AG04449 (cell line): ENCODE measurements at regions not wholly inside any gene's neighbourhood (a gene's known extent, or its start where the extent isn't known, plus 50 kb on each side); places are given as distances from the start of the nearest gene placed in this dataset.

Source experiments
- CTCF ChIA-PET: fragments of 350-600 bp; formaldehyde crosslinking; extraction: SDS; loops from one replicate; lab custom pipeline; 2021; ENCODE audit warnings: antibody characterized with exemption; lab: Yijun Ruan, JAX
- POLR2A ChIA-PET: fragments of 400-600, 350-600 bp; formaldehyde crosslinking; extraction: SDS; loops from one replicate; lab custom pipeline; 2020; ENCODE audit warnings: antibody characterized with exemption, inconsistent platforms; lab: Yijun Ruan, JAX
- DNase-seq: peaks from one replicate; pipeline ENCODE4 v3.0.0-alpha.2; 2010; ENCODE audit warnings: low read depth, low spot score
- H3K4me3 ChIP-seq: 2 replicates; pipeline ENCODE4 v1.5.1; 2011; ENCODE audit warnings: low read depth, mild to moderate bottlenecking, control low read depth, low read length
- TF ChIP-seq, protein P1 (sequence below): IDR thresholded peaks from one replicate; pipeline ENCODE4 v1.5.1; 2011; ENCODE audit warnings: mild to moderate bottlenecking, moderate library complexity, low read length, control low read depth, inconsistent platforms; ENCODE audit not compliant: insufficient read depth; ENCODE audit errors: missing control alignments

DNA sequence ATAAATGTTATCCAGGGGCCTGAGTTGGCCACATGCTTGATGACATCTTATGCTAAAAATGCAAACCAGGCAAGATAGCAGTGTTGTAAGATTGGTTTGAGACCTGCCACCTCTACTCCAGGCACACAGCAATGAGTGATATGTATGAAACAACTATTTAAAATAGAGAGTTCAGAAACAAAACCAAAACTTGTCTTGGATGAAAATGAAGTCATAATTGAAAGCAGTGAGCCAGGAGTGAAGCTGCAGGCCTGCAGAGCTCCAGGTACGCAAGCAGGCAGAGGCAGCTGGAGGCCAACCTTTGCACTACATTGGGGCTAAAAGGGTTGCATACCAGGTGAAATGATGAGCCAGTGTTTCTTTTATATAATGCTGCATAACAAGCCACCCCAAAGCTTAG lies 89.2 kb upstream of the SPATS2L start:
- TF ChIP-seq, protein P1, sequence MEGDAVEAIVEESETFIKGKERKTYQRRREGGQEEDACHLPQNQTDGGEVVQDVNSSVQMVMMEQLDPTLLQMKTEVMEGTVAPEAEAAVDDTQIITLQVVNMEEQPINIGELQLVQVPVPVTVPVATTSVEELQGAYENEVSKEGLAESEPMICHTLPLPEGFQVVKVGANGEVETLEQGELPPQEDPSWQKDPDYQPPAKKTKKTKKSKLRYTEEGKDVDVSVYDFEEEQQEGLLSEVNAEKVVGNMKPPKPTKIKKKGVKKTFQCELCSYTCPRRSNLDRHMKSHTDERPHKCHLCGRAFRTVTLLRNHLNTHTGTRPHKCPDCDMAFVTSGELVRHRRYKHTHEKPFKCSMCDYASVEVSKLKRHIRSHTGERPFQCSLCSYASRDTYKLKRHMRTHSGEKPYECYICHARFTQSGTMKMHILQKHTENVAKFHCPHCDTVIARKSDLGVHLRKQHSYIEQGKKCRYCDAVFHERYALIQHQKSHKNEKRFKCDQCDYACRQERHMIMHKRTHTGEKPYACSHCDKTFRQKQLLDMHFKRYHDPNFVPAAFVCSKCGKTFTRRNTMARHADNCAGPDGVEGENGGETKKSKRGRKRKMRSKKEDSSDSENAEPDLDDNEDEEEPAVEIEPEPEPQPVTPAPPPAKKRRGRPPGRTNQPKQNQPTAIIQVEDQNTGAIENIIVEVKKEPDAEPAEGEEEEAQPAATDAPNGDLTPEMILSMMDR: no peak
- ChIA-PET CTCF (interaction anchor here (2.1 kb wide), 1 partner anchor 238 kb away, joined by 7 read pairs; no protein-coding TSS in a partner anchor), POLR2A (no interaction called here)
- no peak overlapping the region for H3K4me3 ChIP-seq
- DNase-seq: no peak

DNA sequence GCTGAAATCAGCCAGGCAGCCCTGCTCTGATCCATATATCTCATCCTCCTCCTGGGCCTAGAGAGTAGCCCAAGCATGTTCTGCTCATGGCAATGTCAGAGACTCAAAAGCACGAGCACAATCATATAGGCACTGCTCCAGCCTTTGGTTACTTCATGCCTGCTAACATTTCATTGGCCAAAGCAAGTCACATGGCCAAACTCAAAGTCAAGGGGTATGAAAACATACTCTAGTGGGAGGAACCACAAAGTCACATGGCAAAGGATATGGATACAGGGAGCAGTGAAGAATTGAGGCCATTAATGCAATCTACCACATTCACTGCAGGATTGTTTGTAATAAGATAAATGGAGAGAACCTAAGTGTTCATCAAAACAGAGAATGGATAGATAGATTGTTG lies 87.8 kb upstream of the SPATS2L start:
- CTCF ChIA-PET: no interaction called here
- H3K4me3 ChIP-seq: no peak overlapping the region
- TF ChIP-seq, protein P1: no peak
- POLR2A ChIA-PET: no interaction called here
- no peak for DNase-seq

DNA sequence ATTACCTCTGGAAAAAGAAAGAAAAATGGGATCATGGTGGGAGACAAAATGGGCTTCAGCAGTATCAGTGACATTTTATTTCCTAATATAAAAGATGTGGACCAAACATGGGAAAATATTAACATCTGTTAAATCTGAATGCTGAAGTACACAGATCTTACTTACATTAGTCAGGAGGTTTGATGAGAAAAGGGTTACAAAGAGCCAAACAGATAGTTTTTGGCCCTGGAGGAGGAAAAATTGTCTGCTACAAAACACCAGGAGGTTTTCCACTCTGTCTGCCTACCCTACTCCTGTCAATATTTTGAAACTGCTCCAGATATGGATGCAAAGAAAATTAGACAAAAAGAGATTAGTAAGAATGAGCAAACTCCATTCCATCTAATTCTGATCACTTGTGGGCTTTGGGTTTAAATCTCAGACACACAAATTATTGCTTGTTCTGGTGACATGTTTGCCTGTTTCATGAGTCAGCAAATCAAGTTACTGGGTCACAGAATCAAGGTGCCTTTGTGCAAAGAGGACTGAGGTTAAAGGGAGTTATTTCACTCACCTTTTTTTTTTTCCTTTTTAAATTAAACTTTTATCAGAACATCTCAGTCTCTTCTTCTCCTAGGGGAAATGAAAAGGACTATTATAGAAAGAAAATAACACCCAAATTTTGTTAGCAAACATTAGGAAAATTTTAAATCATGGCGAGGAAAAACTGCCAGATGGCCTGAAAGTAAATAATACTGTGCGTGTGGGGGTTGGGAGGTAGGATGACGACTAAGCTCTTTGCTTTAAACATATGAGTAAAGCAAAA lies 87.0 kb upstream of the SPATS2L start:
- TF ChIP-seq, protein P1: no peak
- no peak overlapping the region for H3K4me3 ChIP-seq
- DNase-seq: no peak
- CTCF ChIA-PET: interaction anchor here (0.9 kb wide), 1 partner anchor 234 kb away, joined by 5 read pairs; no protein-coding TSS in a partner anchor
- POLR2A ChIA-PET: no interaction called here

DNA sequence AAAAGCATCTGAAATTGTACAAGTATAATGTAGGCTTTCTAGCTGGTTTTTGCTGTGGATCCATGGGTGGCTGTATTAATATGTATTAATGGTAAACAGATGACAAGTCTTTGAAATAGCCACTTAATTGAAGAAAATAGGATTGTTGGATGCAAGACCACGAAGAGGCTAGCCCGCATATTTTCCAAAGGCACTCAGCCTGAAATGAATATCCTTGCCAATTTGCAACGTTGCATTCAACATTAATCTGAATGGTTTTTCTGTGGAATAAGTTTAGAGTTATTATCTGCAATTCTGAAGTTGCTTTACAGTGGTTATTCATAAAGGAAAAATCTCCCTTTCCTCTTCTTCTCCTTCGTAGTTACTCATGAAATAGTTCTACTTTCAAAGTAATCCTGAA lies 86.2 kb upstream of the SPATS2L start:
- ChIA-PET CTCF (interaction anchor here (0.9 kb wide), 1 partner anchor 235 kb away, joined by 5 read pairs; no protein-coding TSS in a partner anchor), POLR2A (no interaction called here)
- no peak for DNase-seq
- TF ChIP-seq, protein P1: no peak
- H3K4me3 ChIP-seq: no peak overlapping the region

DNA sequence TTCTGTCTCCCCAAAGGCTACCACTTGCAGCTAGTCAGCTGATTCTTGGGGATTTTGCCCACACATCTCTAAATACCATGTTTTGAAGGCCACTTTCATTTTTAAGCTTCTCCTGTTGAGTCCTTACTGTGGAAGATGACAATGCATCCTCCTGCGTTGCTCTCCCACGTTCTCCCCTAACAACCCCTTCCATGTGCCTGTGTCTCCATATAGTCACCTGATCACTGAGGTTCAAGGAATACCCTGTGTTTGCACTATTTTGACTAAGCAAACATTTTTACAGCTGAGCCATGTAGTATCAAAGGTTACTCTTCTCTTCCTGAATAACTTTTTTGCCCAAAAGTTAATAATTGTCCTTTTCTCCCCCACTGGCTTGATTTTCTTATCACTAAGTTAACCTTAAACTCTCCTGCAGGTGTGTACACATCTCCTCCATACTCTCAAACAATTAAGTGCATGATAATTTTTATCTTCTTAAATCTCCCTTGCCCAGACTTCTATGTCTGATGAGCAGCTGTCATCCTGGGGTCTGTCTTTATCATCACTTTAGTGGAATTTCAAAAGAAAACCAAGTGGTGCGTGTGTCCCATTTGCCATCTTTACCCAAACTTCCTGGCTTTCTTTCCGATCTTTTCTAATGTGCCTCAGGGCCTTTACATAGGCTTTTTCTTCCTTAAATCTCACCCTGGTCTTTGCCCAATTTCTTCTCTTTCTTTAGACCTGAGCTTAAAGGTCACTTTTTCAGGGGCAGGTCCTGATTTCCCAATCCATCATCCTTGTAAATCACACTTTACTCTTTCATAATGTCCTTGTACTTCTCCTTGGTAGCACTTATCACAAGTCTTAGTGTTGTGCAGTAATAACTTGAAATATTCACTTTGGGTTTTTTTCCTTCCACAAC lies 85.2 kb upstream of the SPATS2L start:
- no peak for DNase-seq
- TF ChIP-seq, protein P1: no peak
- CTCF ChIA-PET: no interaction called here
- POLR2A ChIA-PET: no interaction called here
- H3K4me3 ChIP-seq: no peak overlapping the region

DNA sequence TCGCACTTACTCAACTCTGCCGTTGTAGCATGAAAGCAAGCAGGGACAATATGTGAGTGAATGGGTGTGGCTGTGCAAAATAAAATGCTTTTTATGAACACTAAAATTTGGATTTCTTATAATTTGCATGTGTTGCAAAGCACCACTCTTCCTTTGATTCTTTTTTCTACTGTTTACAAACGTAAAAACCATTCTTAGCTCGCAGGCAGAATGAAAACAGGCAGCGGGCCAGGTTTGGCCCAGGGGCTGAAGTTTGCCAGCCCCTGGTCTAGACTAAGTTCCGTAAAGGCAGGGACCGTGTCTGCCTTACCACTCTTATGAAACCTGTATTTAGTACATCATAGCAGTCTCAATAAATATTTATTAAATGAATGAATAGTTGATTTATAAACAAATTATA lies 83.7 kb upstream of the SPATS2L start:
- CTCF ChIA-PET: no interaction called here
- no peak for DNase-seq
- H3K4me3 ChIP-seq: no peak overlapping the region
- POLR2A ChIA-PET: no interaction called here
- TF ChIP-seq, protein P1: no peak
